Nephron progenitor cell (in vitro differentiated cells): ENCODE measurements at regions not wholly inside any gene's neighbourhood (a gene's known extent, or its start where the extent isn't known, plus 50 kb on each side); places are given as distances from the start of the nearest gene placed in this dataset.

Source experiments
- DNase-seq: peaks from one replicate; pipeline ENCODE4 v3.0.0; 2021
- H3K27ac Mint-ChIP-seq: 2 replicates; pipeline ENCODE4 v1.8.0; 2021; ENCODE audit warnings: mild to moderate bottlenecking, moderate library complexity, mixed read lengths
- H3K27me3 Mint-ChIP-seq: 2 replicates; pipeline ENCODE4 v1.8.0; 2021; ENCODE audit warnings: mild to moderate bottlenecking, low read depth, mixed read lengths; ENCODE audit not compliant: poor library complexity
- H3K36me3 Mint-ChIP-seq: 2 replicates; pipeline ENCODE4 v1.8.0; 2021; ENCODE audit warnings: low read depth, mixed read lengths
- H3K4me1 Mint-ChIP-seq: 2 replicates; pipeline ENCODE4 v1.8.0; 2021; ENCODE audit warnings: mixed read lengths
- H3K4me3 Mint-ChIP-seq: 2 replicates; pipeline ENCODE4 v1.8.0; 2021; ENCODE audit warnings: mild to moderate bottlenecking, moderate library complexity, mixed read lengths
- H3K9me3 Mint-ChIP-seq: 2 replicates; pipeline ENCODE4 v1.8.0; 2021; ENCODE audit warnings: mild to moderate bottlenecking, moderate library complexity, mixed read lengths
- TF ChIP-seq, protein P1 (sequence below): fragments of 200-600 bp; sonication (generic); IDR thresholded peaks from 2 replicates; pipeline ENCODE4 v1.5.0; 2021; ENCODE audit warnings: antibody characterized with exemption

- Mint-ChIP-seq H3K4me1 (peaks cover 67% of the 10 kb centered on the region), H3K4me3 (no peak overlapping the region), H3K27me3 (peaks cover 24% of the 10 kb centered on the region), H3K9me3 (no peaks in the 10 kb centered on the region), H3K27ac (peak overlapping the region; percentile 34), H3K36me3 (no peaks in the 10 kb centered on the region)
- TF ChIP-seq, protein P1, sequence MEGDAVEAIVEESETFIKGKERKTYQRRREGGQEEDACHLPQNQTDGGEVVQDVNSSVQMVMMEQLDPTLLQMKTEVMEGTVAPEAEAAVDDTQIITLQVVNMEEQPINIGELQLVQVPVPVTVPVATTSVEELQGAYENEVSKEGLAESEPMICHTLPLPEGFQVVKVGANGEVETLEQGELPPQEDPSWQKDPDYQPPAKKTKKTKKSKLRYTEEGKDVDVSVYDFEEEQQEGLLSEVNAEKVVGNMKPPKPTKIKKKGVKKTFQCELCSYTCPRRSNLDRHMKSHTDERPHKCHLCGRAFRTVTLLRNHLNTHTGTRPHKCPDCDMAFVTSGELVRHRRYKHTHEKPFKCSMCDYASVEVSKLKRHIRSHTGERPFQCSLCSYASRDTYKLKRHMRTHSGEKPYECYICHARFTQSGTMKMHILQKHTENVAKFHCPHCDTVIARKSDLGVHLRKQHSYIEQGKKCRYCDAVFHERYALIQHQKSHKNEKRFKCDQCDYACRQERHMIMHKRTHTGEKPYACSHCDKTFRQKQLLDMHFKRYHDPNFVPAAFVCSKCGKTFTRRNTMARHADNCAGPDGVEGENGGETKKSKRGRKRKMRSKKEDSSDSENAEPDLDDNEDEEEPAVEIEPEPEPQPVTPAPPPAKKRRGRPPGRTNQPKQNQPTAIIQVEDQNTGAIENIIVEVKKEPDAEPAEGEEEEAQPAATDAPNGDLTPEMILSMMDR: no peak
- DNase-seq: peak; percentile 39
These were observed 166.7 kb downstream of the RBFOX3 start for GRCh38 chr17:79444198-79444597.

GRCh38 chr17:79443026-79443425 is 167.8 kb downstream of the RBFOX3 start:
- Mint-ChIP-seq H3K36me3 (no peaks in the 10 kb centered on the region), H3K27ac (peak overlapping the region; percentile 42), H3K4me3 (no peak overlapping the region), H3K9me3 (no peaks in the 10 kb centered on the region), H3K27me3 (peaks cover 25% of the 10 kb centered on the region), H3K4me1 (peaks cover 78% of the 10 kb centered on the region)
- DNase-seq: no peak
- TF ChIP-seq, protein P1: no peak

DNA sequence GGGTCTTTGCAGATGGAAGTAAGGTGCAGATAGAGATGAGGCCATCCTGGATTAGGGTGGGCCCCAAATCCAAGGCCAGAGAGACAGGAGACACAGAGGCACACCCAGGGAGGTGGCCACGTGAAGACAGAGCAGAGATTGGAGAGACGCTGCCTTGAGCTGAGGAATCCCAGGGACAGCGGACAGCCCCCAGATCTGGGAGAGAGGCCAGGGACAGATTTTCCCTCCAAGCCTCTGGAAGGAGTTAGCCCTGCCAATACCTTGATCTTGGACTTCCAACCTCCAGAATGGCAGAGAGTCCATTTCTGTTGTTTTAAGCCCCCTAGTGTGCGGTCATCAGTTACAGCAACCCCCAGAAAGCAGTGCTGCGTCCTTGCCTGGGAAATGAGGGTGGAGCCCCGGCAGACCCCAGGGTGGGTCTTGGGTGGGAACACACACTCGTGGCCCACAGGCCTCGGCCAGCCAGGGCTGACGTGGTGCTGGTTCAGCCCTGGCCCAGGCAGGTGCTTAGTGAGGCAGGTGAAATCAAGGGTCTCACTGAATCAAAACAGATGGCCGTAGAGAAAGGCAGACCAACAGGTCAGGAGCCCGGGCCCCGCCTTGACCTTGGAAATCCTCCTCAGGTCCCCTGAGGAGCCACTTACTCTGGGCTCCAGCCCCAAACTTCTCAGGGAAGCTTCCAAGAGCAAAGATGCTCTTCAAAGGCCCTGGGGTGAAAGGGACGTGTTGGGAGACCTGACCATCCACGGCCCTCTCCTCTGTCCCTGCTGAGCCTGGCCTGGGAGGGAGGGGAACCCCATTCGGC is 169.3 kb downstream of the RBFOX3 start:
- Mint-ChIP-seq H3K27me3 (peaks cover 28% of the 10 kb centered on the region), H3K4me1 (peaks cover 79% of the 10 kb centered on the region), H3K36me3 (no peaks in the 10 kb centered on the region), H3K27ac (no peak overlapping the region), H3K4me3 (no peak overlapping the region), H3K9me3 (no peaks in the 10 kb centered on the region)
- TF ChIP-seq, protein P1: no peak
- no peak for DNase-seq

- Mint-ChIP-seq H3K27ac (no peak overlapping the region), H3K4me1 (peaks cover 76% of the 10 kb centered on the region), H3K27me3 (peaks cover 32% of the 10 kb centered on the region), H3K36me3 (no peaks in the 10 kb centered on the region), H3K4me3 (no peak overlapping the region), H3K9me3 (no peaks in the 10 kb centered on the region)
- TF ChIP-seq, protein P1: no peak
- DNase-seq: no peak
These were observed 170.6 kb downstream of the RBFOX3 start for GRCh38 chr17:79440251-79440650.

- DNase-seq: no peak
- H3K4me1 Mint-ChIP-seq: peaks cover 70% of the 10 kb centered on the region
- H3K27ac Mint-ChIP-seq: peak overlapping the region; percentile 80
- H3K36me3 Mint-ChIP-seq: no peaks in the 10 kb centered on the region
- no peaks in the 10 kb centered on the region for H3K9me3 Mint-ChIP-seq
- peak overlapping the region; percentile 38 for H3K4me3 Mint-ChIP-seq
- TF ChIP-seq, protein P1: no peak
- peaks cover 28% of the 10 kb centered on the region for H3K27me3 Mint-ChIP-seq
These were observed 171.4 kb downstream of the RBFOX3 start for GRCh38 chr17:79439493-79439892.
